Breast epithelium (tissue), 4 donors: ENCODE measurements at regions not wholly inside any gene's neighbourhood (a gene's known extent, or its start where the extent isn't known, plus 50 kb on each side); places are given as distances from the start of the nearest gene placed in this dataset.

Experiments
- DNase-seq, 2 donors: peaks; one replicate each; pipeline ENCODE4 v3.0.0-alpha.2; 2019; ENCODE audit warnings: low spot score in 2 of 2
- H3K27ac ChIP-seq, 2 donors: fragments of 200-600 bp; sonication (generic) in 1 of 2; one replicate each; pipeline ENCODE4 v1.5.1; 2016 to 2019; ENCODE audit warnings: mild to moderate bottlenecking in 1 of 2
- H3K27me3 ChIP-seq, 2 donors: fragments of 200-600 bp; sonication (generic) in 1 of 2; one replicate each; pipeline versions ENCODE4 v1.5.1 to v1.6.0; 2017 to 2019; ENCODE audit warnings: control low read depth in 1 of 2, mild to moderate bottlenecking in 1 of 2
- H3K36me3 ChIP-seq: fragments of 200-600 bp; one replicate; pipeline ENCODE4 v1.5.1; 2019
- H3K4me1 ChIP-seq, 2 donors: fragments of 200-600 bp; sonication (generic); one replicate each; pipeline ENCODE4 v1.5.1; 2016 to 2019; ENCODE audit warnings: control low read depth in 1 of 2
- H3K4me3 ChIP-seq, 3 donors: fragments of 200-600 bp; sonication (generic); 1 replicate in 2 of 3; 2 replicates in 1 of 3; pipeline ENCODE4 v1.5.1; 2016 to 2019; ENCODE audit warnings: mild to moderate bottlenecking in 3 of 3, moderate library complexity in 2 of 3
- H3K9me3 ChIP-seq, 2 donors: fragments of 200-600 bp; sonication (generic) in 1 of 2; one replicate each; pipeline ENCODE4 v1.5.1; 2016 to 2019; ENCODE audit warnings: control low read depth in 1 of 2
- POLR2A ChIP-seq: fragments of 450-650 bp; IDR thresholded peaks from one replicate; pipeline ENCODE4 v1.6.1; 2016; ENCODE audit warnings: antibody characterized with exemption, mild to moderate bottlenecking, moderate library complexity
- POLR2AphosphoS5 ChIP-seq, 3 donors: sonication (generic); formaldehyde crosslinking; IDR thresholded peaks; one replicate each; pipeline ENCODE4 v1.6.1; 2017; ENCODE audit warnings: antibody characterized with exemption in 3 of 3
- intact Hi-C: fragments of 100-400 bp; cut with DNase I; formaldehyde crosslinking; loops from one replicate; pipeline ENCODE4 v1.15.1; 2023; ENCODE audit warnings: low total_unique reads
- TF ChIP-seq, protein P1 (sequence below), 3 donors: fragments of 450-650 bp; IDR thresholded peaks; one replicate each; pipeline ENCODE4 v1.5.1; 2016 to 2017; ENCODE audit warnings: antibody characterized with exemption in 3 of 3, mild to moderate bottlenecking in 3 of 3, moderate library complexity in 3 of 3

GRCh38 chr18:44079606-44080005 is 601.1 kb upstream of the SETBP1 start:
- H3K4me1 ChIP-seq: no peaks in the 10 kb centered on the region
- H3K27me3 ChIP-seq: no peaks in the 10 kb centered on the region
- H3K36me3 ChIP-seq: no peaks in the 10 kb centered on the region
- no peaks in the 10 kb centered on the region for H3K9me3 ChIP-seq
- intact Hi-C loops: no loop called here
- no peak for TF ChIP-seq POLR2AphosphoS5 (IDR thresholded peaks at IDR 0.05)
- TF ChIP-seq, protein P1, sequence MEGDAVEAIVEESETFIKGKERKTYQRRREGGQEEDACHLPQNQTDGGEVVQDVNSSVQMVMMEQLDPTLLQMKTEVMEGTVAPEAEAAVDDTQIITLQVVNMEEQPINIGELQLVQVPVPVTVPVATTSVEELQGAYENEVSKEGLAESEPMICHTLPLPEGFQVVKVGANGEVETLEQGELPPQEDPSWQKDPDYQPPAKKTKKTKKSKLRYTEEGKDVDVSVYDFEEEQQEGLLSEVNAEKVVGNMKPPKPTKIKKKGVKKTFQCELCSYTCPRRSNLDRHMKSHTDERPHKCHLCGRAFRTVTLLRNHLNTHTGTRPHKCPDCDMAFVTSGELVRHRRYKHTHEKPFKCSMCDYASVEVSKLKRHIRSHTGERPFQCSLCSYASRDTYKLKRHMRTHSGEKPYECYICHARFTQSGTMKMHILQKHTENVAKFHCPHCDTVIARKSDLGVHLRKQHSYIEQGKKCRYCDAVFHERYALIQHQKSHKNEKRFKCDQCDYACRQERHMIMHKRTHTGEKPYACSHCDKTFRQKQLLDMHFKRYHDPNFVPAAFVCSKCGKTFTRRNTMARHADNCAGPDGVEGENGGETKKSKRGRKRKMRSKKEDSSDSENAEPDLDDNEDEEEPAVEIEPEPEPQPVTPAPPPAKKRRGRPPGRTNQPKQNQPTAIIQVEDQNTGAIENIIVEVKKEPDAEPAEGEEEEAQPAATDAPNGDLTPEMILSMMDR (IDR thresholded peaks at IDR 0.05): no peak
- no peak overlapping the region for H3K4me3 ChIP-seq
- no peak for DNase-seq
- no peak overlapping the region for H3K27ac ChIP-seq

DNA sequence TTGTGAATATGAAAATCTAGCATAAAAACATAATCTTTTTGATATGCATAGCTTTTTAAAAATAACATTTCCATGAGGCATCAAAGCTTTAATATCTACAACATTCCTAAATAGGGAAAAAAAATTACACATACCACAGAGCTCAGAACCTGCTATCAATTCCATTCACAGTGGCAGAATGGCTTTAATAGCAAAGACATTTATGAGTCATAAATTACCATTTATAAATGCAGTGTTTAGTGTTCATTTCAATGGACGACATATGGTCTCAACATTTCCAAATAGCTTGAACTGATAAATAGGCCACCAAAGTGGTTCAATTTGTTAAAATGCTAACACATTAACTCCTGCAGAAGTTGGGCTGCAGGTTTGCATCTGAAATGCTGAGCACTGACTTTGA is 600.6 kb upstream of the SETBP1 start:
- intact Hi-C loops: no loop called here
- no peak for DNase-seq

GRCh38 chr18:44089732-44090131 is 591.0 kb upstream of the SETBP1 start:
- intact Hi-C loops: loop anchor here (5.0 kb wide), 1 partner anchor 143 kb away; no protein-coding TSS in a partner anchor
- no peak for TF ChIP-seq POLR2A
- TF ChIP-seq, protein P1 (IDR thresholded peaks at IDR 0.05): no peak
- no peak for TF ChIP-seq POLR2AphosphoS5 (IDR thresholded peaks at IDR 0.05)

More for the DNA sequence above, 600.6 kb upstream of the SETBP1 start:
- H3K27me3 ChIP-seq: no peaks in the 10 kb centered on the region
- no peak overlapping the region for H3K4me3 ChIP-seq
- no peaks in the 10 kb centered on the region for H3K4me1 ChIP-seq
- H3K9me3 ChIP-seq: no peaks in the 10 kb centered on the region
- H3K36me3 ChIP-seq: no peaks in the 10 kb centered on the region
- H3K27ac ChIP-seq: no peak overlapping the region
- no peak for TF ChIP-seq POLR2AphosphoS5 (IDR thresholded peaks at IDR 0.05)
- TF ChIP-seq, protein P1 (IDR thresholded peaks at IDR 0.05): no peak
- no peak for TF ChIP-seq POLR2A

GRCh38 chr18:44090453-44090852 is 590.2 kb upstream of the SETBP1 start:
- intact Hi-C loops: loop anchor here (5.0 kb wide), 1 partner anchor 142 kb away; no protein-coding TSS in a partner anchor
- Histone ChIP-seq H3K4me1 (no peaks in the 10 kb centered on the region), H3K36me3 (no peaks in the 10 kb centered on the region), H3K27ac (no peak overlapping the region), H3K27me3 (no peaks in the 10 kb centered on the region), H3K9me3 (no peaks in the 10 kb centered on the region), H3K4me3 (no peak overlapping the region)
- DNase-seq: no peak
- TF ChIP-seq, protein P1 (IDR thresholded peaks at IDR 0.05): no peak
- TF ChIP-seq POLR2A (no peak), POLR2AphosphoS5 (IDR thresholded peaks at IDR 0.05) (no peak)

More at GRCh38 chr18:44089732-44090131, 591.0 kb upstream of the SETBP1 start:
- Histone ChIP-seq H3K27ac (no peak overlapping the region), H3K4me3 (no peak overlapping the region), H3K9me3 (no peaks in the 10 kb centered on the region), H3K36me3 (no peaks in the 10 kb centered on the region), H3K27me3 (no peaks in the 10 kb centered on the region), H3K4me1 (no peaks in the 10 kb centered on the region)
- no peak for DNase-seq

DNA sequence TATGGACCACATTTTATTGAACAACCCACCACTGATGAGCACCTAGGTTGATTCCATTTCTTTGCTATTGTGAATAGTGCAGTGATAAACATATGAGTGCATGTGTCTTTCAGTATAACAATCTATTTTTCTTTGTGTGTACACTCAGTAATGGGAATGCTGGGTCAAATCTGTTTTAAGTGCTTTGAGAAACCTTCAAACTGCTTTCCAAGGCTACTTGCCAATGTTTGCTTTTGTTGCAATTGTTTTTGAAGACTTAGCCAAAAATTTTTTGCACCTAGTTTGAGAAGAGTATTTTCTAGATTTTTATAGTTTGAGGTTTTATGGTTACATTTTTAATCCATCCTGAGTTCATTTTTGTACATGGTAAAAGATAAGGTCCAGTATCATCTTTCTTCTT is 587.4 kb upstream of the SETBP1 start:
- intact Hi-C loops: loop anchor here (5.0 kb wide), 1 partner anchor 139 kb away; no protein-coding TSS in a partner anchor
- Histone ChIP-seq H3K4me3 (no peak overlapping the region), H3K9me3 (no peaks in the 10 kb centered on the region), H3K36me3 (no peaks in the 10 kb centered on the region), H3K27me3 (no peaks in the 10 kb centered on the region), H3K4me1 (no peaks in the 10 kb centered on the region), H3K27ac (no peak overlapping the region)
- DNase-seq: no peak
- TF ChIP-seq, protein P1 (IDR thresholded peaks at IDR 0.05): no peak
- TF ChIP-seq POLR2AphosphoS5 (IDR thresholded peaks at IDR 0.05) (no peak), POLR2A (no peak)
